DND-41 (cell line): ENCODE measurements at regions not wholly inside any gene's neighbourhood (a gene's known extent, or its start where the extent isn't known, plus 50 kb on each side); places are given as distances from the start of the nearest gene placed in this dataset.

Experiments used
- ATAC-seq: fragments of 200-7000 bp; cut with Tn5 transposase; 3 replicates; pipeline ENCODE4 v1.9.1; 2021; ENCODE audit warnings: low read depth; ENCODE audit not compliant: insufficient read depth
- DNase-seq: peaks from one replicate; pipeline ENCODE4 v3.0.0-alpha.2; 2020
- H2AFZ ChIP-seq: 2 replicates; pipeline ENCODE4 v1.6.0; 2012; ENCODE audit warnings: low read depth, low read length
- H3K27ac ChIP-seq: 2 replicates; pipeline ENCODE4 v1.5.1; 2012; ENCODE audit warnings: low read length, inconsistent platforms
- H3K27me3 ChIP-seq: fragments of 200-600 bp; sonication (generic); 2 replicates; pipeline ENCODE4 v1.6.0; 2012; ENCODE audit warnings: low read length, mild to moderate bottlenecking, inconsistent platforms; ENCODE audit not compliant: insufficient read depth, poor library complexity
- H3K36me3 ChIP-seq: 2 replicates; pipeline ENCODE4 v1.5.1; 2012; ENCODE audit warnings: low read length, inconsistent platforms; ENCODE audit not compliant: insufficient read depth
- H3K4me1 ChIP-seq: 2 replicates; pipeline ENCODE4 v1.5.1; 2012; ENCODE audit warnings: mild to moderate bottlenecking, low read length; ENCODE audit not compliant: insufficient read depth
- H3K4me2 ChIP-seq: 2 replicates; pipeline ENCODE4 v1.6.0; 2012; ENCODE audit warnings: mild to moderate bottlenecking, moderate library complexity, low read length, inconsistent platforms; ENCODE audit not compliant: insufficient read depth
- H3K4me3 ChIP-seq, 2 experiments: fragments of 200-600 bp in 1 of 2; shearing (Covaris generic) in 1 of 2; 2 replicates each; pipeline ENCODE4 v1.5.1; 2012 to 2016; ENCODE audit warnings: inconsistent platforms in 2 of 2, low read length in 2 of 2, mild to moderate bottlenecking in 2 of 2, low read depth in 1 of 2, moderate library complexity in 1 of 2
- H3K79me2 ChIP-seq: 2 replicates; pipeline ENCODE4 v1.6.0; 2012; ENCODE audit warnings: low read length, inconsistent platforms; ENCODE audit not compliant: insufficient read depth
- H3K9ac ChIP-seq: 2 replicates; pipeline ENCODE4 v1.6.0; 2012; ENCODE audit warnings: low read depth, mild to moderate bottlenecking, inconsistent platforms, low read length, moderate library complexity
- H3K9me3 ChIP-seq: 2 replicates; pipeline ENCODE4 v1.5.1; 2012; ENCODE audit warnings: low read length, moderate library complexity, mild to moderate bottlenecking, inconsistent platforms; ENCODE audit not compliant: insufficient read depth, severe bottlenecking
- H4K20me1 ChIP-seq: 2 replicates; pipeline ENCODE4 v1.6.0; 2012; ENCODE audit warnings: low read length; ENCODE audit not compliant: insufficient read depth
- EZH2 ChIP-seq: IDR thresholded peaks from 3 replicates; pipeline ENCODE4 v1.6.1; 2012; ENCODE audit warnings: borderline replicate concordance, low read depth, mild to moderate bottlenecking, moderate library complexity, low read length, inconsistent platforms; ENCODE audit not compliant: severe bottlenecking
- TF ChIP-seq, protein P1 (sequence below): IDR thresholded peaks from 2 replicates; pipeline ENCODE4 v1.5.1; 2012; ENCODE audit warnings: borderline replicate concordance, low read length, moderate library complexity, mild to moderate bottlenecking; ENCODE audit not compliant: poor library complexity, severe bottlenecking; ENCODE audit errors: extremely low read depth

DNA sequence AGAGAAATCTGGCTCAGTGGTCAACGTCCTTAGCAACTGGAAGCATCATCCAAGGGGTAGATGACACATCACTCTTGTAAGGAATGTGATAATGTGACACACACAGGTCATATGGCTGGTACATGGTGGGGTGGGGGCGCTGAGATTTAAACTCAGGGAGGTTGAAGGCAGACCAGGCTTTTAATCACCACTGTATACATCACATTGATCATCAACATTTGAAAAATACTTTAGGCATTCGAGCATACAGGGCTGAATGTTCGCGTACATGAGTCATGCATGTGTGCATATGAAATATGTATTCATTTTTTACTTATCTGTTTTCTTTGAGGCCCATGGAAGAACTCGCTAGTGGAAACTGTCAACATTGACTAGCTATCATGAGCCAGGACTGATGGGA is 976.4 kb downstream of the VRK1 start:
- Histone ChIP-seq H3K36me3 (no peaks in the 10 kb centered on the region), H3K4me3 (no peak overlapping the region), H2AFZ (no peak overlapping the region), H3K27ac (peak overlapping the region; percentile 9; the same call in 1 of the 2 replicates), H3K9ac (no peak overlapping the region), H3K9me3 (no peaks in the 10 kb centered on the region), H3K79me2 (no peaks in the 10 kb centered on the region), H4K20me1 (no peaks in the 10 kb centered on the region), H3K27me3 (no peaks in the 10 kb centered on the region), H3K4me2 (no peak overlapping the region), H3K4me1 (peaks cover 37% of the 10 kb centered on the region)
- ATAC-seq (no peak), DNase-seq (no peak)
- TF ChIP-seq, protein P1, sequence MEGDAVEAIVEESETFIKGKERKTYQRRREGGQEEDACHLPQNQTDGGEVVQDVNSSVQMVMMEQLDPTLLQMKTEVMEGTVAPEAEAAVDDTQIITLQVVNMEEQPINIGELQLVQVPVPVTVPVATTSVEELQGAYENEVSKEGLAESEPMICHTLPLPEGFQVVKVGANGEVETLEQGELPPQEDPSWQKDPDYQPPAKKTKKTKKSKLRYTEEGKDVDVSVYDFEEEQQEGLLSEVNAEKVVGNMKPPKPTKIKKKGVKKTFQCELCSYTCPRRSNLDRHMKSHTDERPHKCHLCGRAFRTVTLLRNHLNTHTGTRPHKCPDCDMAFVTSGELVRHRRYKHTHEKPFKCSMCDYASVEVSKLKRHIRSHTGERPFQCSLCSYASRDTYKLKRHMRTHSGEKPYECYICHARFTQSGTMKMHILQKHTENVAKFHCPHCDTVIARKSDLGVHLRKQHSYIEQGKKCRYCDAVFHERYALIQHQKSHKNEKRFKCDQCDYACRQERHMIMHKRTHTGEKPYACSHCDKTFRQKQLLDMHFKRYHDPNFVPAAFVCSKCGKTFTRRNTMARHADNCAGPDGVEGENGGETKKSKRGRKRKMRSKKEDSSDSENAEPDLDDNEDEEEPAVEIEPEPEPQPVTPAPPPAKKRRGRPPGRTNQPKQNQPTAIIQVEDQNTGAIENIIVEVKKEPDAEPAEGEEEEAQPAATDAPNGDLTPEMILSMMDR, result no peak
- no peak for TF ChIP-seq EZH2

- Histone ChIP-seq H2AFZ (peak overlapping the region; percentile 72), H3K9me3 (no peaks in the 10 kb centered on the region), H3K4me1 (peaks cover 51% of the 10 kb centered on the region), H3K79me2 (no peaks in the 10 kb centered on the region), H3K9ac (peak overlapping the region; percentile 57), H3K27me3 (no peaks in the 10 kb centered on the region), H3K36me3 (no peaks in the 10 kb centered on the region), H3K4me3 (peak overlapping the region in 1 of 2 experiments; percentile 25; a peak in 1 of 4 replicates), H4K20me1 (no peaks in the 10 kb centered on the region), H3K27ac (peak overlapping the region; percentile 96), H3K4me2 (peak overlapping the region; percentile 39)
- peak; percentile 97 for DNase-seq
- ATAC-seq, result peak; percentile 91
- TF ChIP-seq, protein P1, result peak; percentile 76
- TF ChIP-seq EZH2, result no peak
These were observed 979.8 kb downstream of the VRK1 start for GRCh38 chr14:97776890-97777558.

- H3K4me3 ChIP-seq, result peak overlapping the region in 1 of 2 experiments; percentile 25; a peak in 1 of 4 replicates
- DNase-seq, result peak; percentile 85
- no peaks in the 10 kb centered on the region for H3K27me3 ChIP-seq
- peak overlapping the region; percentile 72 for H2AFZ ChIP-seq
- H3K36me3 ChIP-seq, result no peaks in the 10 kb centered on the region
- TF ChIP-seq EZH2, result no peak
- TF ChIP-seq, protein P1, result peak; percentile 59
- H4K20me1 ChIP-seq, result no peaks in the 10 kb centered on the region
- H3K4me2 ChIP-seq, result peak overlapping the region; percentile 39
- H3K9me3 ChIP-seq, result no peaks in the 10 kb centered on the region
- H3K79me2 ChIP-seq, result no peaks in the 10 kb centered on the region
- peak; percentile 58 for ATAC-seq
- H3K9ac ChIP-seq, result peak overlapping the region; percentile 57
- peaks cover 51% of the 10 kb centered on the region for H3K4me1 ChIP-seq
- peak overlapping the region; percentile 96 for H3K27ac ChIP-seq
These were observed 980.6 kb downstream of the VRK1 start for GRCh38 chr14:97777622-97778355.
